T-helper 2 cell treated with Interferon-gamma antibody and Interleukin-4, amounts not matched to agents 100 ng/mL and 5 ng/mL, for 36 hours (primary cell): ENCODE measurements at regions not wholly inside any gene's neighbourhood (a gene's known extent, or its start where the extent isn't known, plus 50 kb on each side); places are given as distances from the start of the nearest gene placed in this dataset.
"Not testable (repeated sequence)": the region's sequence is repeated elsewhere in the genome, so short reads cannot be mapped to it uniquely, and the experiment has no call there.

Source experiments
- intact Hi-C: fragments of 100-400 bp; cut with micrococcal nuclease; formaldehyde crosslinking; loops from one replicate; pipeline ENCODE4 v1.15.1; 2023

DNA sequence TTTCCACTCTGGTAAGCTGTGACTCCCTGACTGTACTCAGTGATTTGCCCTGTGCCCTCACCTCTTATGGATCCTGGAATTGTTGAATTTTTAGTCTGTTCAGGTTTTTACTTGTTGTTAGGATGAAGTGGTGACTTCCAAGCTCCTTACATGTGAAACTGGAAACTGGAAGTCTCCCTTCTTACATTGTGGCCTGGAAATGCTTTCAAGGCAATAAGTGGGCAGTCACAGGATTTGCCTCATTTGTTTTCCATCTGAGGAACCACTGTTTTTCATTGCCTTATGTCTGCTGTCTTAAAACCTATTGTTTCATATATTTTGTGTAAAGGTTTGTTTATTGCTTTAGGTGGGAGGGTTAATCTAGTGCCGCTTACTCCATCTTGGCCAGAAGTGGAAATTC is 155.8 kb downstream of the CYB561 start:
- intact Hi-C loops: no loop called here

GRCh38 chr17:63290784-63291183 is 155.3 kb downstream of the CYB561 start:
- intact Hi-C loops: no loop called here

GRCh38 chr17:63291258-63291657 is 154.8 kb downstream of the CYB561 start:
- intact Hi-C loops: no loop called here

DNA sequence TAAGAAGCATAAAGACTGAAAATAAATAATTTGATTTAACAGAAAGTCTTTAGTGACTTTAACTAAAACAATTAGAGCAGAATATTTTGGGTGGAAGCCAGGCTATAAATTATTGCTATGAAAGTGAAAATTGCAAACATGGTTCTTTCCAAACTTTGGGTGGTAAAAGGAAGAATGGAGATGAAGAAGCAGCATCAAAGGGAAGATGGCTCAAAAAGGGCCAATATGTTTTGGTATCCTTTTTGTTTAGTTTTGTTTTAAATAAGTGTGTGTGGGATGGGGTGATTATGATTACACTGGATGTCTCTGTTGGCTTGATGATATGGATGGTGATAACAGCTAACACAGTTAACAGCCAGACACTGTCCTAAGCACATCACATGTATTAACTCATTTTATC is 153.7 kb downstream of the CYB561 start:
- intact Hi-C loops: no loop called here

- intact Hi-C loops: no loop called here
Measured at GRCh38 chr17:63293323-63294075, 152.6 kb downstream of the CYB561 start.

- intact Hi-C loops: no loop called here
Measured at GRCh38 chr17:63294776-63295175, 151.3 kb downstream of the CYB561 start.

- intact Hi-C loops: no loop called here
Measured at GRCh38 chr17:63295288-63295687, 150.8 kb downstream of the CYB561 start.

GRCh38 chr17:63295839-63296590 is 150.1 kb downstream of the CYB561 start:
- intact Hi-C loops: no loop called here

GRCh38 chr17:63298916-63299315 is 147.2 kb downstream of the CYB561 start:
- intact Hi-C loops: not testable (repeated sequence)

- intact Hi-C loops: no loop called here
Measured at GRCh38 chr17:63304704-63305261, 141.3 kb downstream of the CYB561 start.

DNA sequence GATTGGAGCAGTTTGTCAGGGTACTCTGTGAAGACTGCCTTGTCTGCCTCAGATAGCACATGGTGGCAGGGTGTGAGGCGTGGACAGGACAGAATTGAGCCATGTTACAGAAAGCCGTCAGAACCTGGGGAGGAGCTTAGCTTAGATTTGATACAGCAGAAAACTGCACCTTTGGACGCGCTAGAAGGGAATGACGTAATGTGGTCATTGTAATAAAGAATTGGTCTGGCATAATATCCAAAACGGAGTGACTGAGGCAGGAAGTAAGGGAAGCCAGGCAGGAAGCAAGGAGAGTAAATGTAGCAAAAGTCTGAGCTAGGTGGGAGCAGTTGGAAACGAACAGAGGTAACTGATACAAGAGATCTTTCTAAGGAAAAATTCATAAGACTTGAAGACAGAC is 140.2 kb downstream of the CYB561 start:
- intact Hi-C loops: no loop called here

DNA sequence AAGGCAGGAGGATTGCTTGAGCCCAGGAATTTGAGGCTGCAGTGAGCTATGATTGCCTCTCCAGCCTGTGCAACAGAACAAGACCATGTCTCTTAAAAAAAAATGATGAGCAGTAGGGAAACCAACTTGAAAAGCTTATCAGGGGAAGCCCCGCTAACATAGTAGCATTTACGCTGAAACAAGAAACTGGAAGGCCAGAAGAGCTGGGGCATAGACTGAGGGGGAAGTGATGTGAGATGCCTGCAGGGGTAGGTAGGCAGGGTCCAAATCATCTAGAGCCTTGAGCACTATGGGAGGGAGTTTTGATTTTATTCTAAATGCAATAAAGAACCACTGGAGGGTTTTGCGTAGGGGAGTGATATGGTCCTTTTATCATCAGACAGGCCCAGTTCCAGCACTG is 139.3 kb downstream of the CYB561 start:
- intact Hi-C loops: no loop called here

GRCh38 chr17:63308272-63308671 is 137.8 kb downstream of the CYB561 start:
- intact Hi-C loops: no loop called here

DNA sequence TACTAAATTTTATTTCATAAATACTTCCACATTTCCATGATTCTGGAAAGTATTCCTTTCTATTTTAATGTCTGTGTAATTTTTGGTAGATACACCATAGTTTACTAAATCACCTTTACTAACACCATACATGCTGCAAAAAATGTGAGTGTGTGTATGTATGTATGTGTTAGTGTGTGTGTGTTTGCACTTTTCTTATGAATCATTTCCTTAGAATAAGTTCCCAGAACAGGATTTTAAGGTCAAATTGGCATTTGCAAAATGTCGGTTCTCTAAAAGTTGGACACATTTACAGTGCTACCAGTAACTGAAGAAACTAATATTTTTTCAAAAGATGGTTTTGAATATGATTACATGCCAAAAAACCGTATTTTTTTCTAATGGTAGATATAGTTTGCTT is 137.1 kb downstream of the CYB561 start:
- intact Hi-C loops: no loop called here

DNA sequence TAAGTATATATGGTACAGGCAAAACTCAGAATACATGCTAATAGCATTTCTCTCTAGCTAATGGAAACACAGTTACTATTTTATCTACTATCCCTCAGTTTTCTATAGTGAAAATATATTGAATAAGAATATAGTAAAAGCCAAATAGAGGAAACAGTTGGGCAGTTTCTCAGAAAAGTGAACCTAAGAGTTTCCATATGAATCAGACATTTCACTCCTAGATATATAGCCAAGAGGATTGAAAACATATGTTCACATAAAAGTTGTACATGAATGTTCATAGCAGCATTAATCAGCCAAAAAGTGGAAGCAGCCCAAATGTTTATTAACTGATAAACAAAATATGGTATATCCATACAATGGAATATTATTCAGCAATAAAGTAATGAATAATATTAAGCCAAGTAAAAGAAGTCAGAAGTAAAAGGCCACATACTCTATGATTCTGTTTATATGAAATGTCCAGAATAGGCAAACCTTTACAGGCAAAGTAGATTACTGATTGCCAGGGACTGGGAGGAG is 134.6 kb downstream of the CYB561 start:
- intact Hi-C loops: no loop called here

DNA sequence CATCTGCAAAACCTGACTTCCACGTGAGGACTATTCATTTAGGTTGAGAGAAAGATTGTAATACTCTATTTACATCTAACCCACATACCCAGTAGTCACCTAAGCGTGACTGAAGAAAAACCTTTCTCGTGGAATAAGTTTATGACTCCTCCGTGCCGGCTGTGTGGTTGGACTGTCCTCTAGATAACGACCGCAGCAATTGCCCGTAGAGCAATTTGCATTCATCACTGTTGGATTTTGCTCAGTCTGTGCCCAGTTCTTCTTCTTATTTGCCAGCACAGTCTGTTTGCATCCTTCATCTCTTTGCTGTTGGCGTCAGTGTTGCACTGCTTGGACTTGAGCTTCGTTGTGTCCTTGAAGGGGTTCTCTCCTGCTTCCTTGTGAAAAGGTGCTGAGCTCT is 131.3 kb downstream of the CYB561 start:
- intact Hi-C loops: no loop called here

DNA sequence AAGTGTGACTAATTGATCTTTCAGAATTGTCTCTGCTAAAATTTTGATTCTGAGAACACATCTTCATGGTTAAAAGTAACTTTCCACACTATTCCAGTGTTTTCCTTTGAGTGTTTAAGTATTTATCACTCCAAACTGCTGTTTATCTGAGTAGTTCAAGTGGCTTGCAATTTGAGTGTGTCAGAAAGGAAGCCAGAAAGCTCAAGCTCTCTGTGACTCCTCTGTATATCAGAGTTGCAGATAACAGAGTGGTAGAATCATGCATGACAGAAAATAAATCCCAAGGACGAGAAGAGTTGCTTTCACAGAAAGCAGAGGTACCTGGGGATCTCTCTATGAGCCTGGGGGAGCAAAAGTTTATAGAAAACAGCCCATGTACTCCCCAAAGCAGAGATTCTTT is 130.0 kb downstream of the CYB561 start:
- intact Hi-C loops: no loop called here

DNA sequence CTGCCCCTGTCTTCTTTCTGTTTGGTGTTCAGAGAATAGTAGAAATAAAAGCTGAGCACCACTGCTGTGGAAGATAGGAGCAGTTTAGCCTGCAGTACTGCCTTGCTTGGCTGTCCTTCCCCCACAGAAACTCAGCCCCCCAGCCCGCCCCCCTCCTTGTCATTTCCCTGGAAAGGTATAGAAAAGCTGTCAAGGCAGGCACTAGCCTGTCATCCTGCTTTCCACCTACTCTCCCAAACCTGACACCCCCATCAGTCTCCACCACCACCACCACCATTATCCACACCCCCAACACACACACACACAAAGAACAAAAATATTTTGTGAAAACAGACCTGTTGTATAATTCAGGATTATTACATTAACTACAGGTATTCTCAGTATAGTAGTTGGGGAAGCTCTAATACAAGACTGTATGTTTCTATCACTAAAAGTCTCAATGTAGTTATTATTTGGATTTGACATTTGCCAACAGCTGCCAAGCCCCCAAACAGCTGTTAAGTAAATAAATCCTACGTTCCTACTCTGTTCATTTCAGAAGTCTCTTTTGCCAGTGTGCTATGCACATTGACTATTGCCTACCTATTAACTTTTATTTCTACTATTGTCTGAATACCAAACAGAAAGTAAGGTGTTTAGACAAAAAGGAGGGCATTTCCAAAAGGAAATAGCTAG is 128.8 kb downstream of the CYB561 start:
- intact Hi-C loops: no loop called here

- intact Hi-C loops: no loop called here
Measured at GRCh38 chr17:63325808-63326207, 120.3 kb downstream of the CYB561 start.

GRCh38 chr17:63329876-63330275 is 116.2 kb downstream of the CYB561 start:
- intact Hi-C loops: no loop called here

DNA sequence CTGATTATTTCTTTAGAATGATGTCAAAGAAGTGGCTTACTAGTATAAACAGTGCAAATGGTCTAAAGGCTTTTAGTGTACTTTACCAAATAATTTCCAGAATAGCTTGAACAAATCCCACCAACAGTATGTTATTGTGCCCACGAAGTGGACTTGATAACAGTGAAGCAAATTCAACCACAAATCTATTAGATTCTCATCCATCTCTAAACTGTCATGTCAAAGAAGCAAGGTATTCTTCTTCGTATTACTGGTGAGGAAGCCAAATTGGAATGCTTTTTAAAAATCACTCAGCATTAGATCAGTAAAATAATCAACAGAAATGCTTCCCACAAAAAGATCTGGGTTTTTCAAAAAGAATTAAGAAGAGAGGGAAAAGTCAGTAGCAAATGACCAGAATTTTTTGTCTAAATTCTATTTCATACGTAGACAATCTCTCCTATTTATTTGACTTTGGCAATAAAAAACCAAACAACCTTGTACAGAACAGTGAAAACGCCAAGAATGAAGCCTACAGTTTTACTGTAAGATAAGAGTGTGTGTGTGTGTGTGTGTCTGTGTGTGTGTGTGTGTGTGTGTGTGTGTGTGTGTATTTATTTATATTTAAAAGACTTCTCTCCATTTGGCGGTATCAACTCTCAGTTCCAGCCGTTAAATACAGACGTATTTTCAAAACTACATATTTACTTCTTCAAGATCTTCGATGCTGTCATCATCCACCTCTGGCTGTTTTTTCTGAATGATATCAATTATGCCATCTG is 114.6 kb downstream of the CYB561 start:
- intact Hi-C loops: no loop called here
